HFFc6 (cell line): ENCODE measurements at regions not wholly inside any gene's neighbourhood (a gene's known extent, or its start where the extent isn't known, plus 50 kb on each side); places are given as distances from the start of the nearest gene placed in this dataset.

Source experiments
- DNase-seq: peaks from one replicate; pipeline ENCODE4 v3.0.0-alpha.2; 2018
- H3K27ac Mint-ChIP-seq: 2 replicates; pipeline ENCODE4 v1.8.0; 2020; ENCODE audit warnings: mild to moderate bottlenecking, mixed read lengths
- H3K27me3 Mint-ChIP-seq: 2 replicates; pipeline ENCODE4 v1.8.0; 2021; ENCODE audit warnings: mild to moderate bottlenecking, moderate library complexity, mixed read lengths; ENCODE audit not compliant: insufficient read depth
- H3K36me3 Mint-ChIP-seq: 2 replicates; pipeline ENCODE4 v1.8.0; 2021; ENCODE audit warnings: low read depth, mixed read lengths
- H3K4me1 Mint-ChIP-seq: 2 replicates; pipeline ENCODE4 v1.8.0; 2020; ENCODE audit warnings: low read depth, mixed read lengths
- H3K4me3 Mint-ChIP-seq: 2 replicates; pipeline ENCODE4 v1.8.0; 2020; ENCODE audit warnings: mild to moderate bottlenecking, moderate library complexity, mixed read lengths
- H3K9me3 Mint-ChIP-seq: 2 replicates; pipeline ENCODE4 v1.8.0; 2020; ENCODE audit warnings: mild to moderate bottlenecking, mixed read lengths
- CTCF ChIP-seq: fragments of 200-600 bp; sonication (generic); IDR thresholded peaks from 2 replicates; pipeline ENCODE4 v1.5.0; 2021; ENCODE audit warnings: antibody characterized with exemption, mild to moderate bottlenecking

- Mint-ChIP-seq H3K9me3 (no peaks in the 10 kb centered on the region), H3K27me3 (no peaks in the 10 kb centered on the region), H3K27ac (peak overlapping the region; percentile 5; the same call in 1 of the 2 replicates), H3K36me3 (no peaks in the 10 kb centered on the region), H3K4me1 (peaks cover 66% of the 10 kb centered on the region), H3K4me3 (peak overlapping the region; percentile 4; the same call in 1 of the 2 replicates)
- no peak for DNase-seq
- peak; percentile 57; the same call in 1 of the 2 replicates for TF ChIP-seq CTCF
Observed at GRCh38 chr2:182592691-182593393, 123.2 kb upstream of the DNAJC10 start.

GRCh38 chr2:182593394-182593975, 122.6 kb upstream of the DNAJC10 start:
- Mint-ChIP-seq H3K27me3 (no peaks in the 10 kb centered on the region), H3K36me3 (no peaks in the 10 kb centered on the region), H3K4me1 (peaks cover 60% of the 10 kb centered on the region), H3K27ac (peak overlapping the region; percentile 5; the same call in 1 of the 2 replicates), H3K9me3 (no peaks in the 10 kb centered on the region), H3K4me3 (peak overlapping the region; percentile 66)
- TF ChIP-seq CTCF: no peak
- peak; percentile 61 for DNase-seq

- Mint-ChIP-seq H3K36me3 (no peaks in the 10 kb centered on the region), H3K4me1 (peaks cover 55% of the 10 kb centered on the region), H3K27ac (no peak overlapping the region), H3K9me3 (no peaks in the 10 kb centered on the region), H3K4me3 (no peak overlapping the region), H3K27me3 (no peaks in the 10 kb centered on the region)
- no peak for TF ChIP-seq CTCF
- DNase-seq: peak; percentile 30
Observed at GRCh38 chr2:182594286-182594685, 121.8 kb upstream of the DNAJC10 start.

- no peak for DNase-seq
- Mint-ChIP-seq H3K36me3 (no peaks in the 10 kb centered on the region), H3K27ac (no peak overlapping the region), H3K4me1 (peaks cover 50% of the 10 kb centered on the region), H3K27me3 (no peaks in the 10 kb centered on the region), H3K4me3 (no peak overlapping the region), H3K9me3 (no peaks in the 10 kb centered on the region)
- no peak for TF ChIP-seq CTCF
Observed at GRCh38 chr2:182595650-182596049, 120.4 kb upstream of the DNAJC10 start.

GRCh38 chr2:182597570-182598295, 118.3 kb upstream of the DNAJC10 start:
- Mint-ChIP-seq H3K36me3 (no peaks in the 10 kb centered on the region), H3K4me1 (peaks cover 36% of the 10 kb centered on the region), H3K4me3 (no peak overlapping the region), H3K27me3 (no peaks in the 10 kb centered on the region), H3K9me3 (no peaks in the 10 kb centered on the region), H3K27ac (no peak overlapping the region)
- no peak for TF ChIP-seq CTCF
- no peak for DNase-seq
